Natural killer cell treated with Interleukin-12 subunit alpha and Interleukin-12 subunit beta and Interleukin-15 and Interleukin-18, amount 100 ng/mL, for 72 hours (primary cell): ENCODE measurements at regions not wholly inside any gene's neighbourhood (a gene's known extent, or its start where the extent isn't known, plus 50 kb on each side); places are given as distances from the start of the nearest gene placed in this dataset.

ENCODE experiments used
- ATAC-seq, 2 donors: fragments of 150-1000 bp; cut with Tn5 transposase in 1 of 2; sonication (Bioruptor Pico), chemical (Tn5 transposase) in 1 of 2; 2 replicates each; pipeline ENCODE4 v1.10.0; 2021
- DNase-seq: peaks from one replicate; pipeline ENCODE4 v3.0.0; 2022; ENCODE audit warnings: low spot score
- H3K27ac Mint-ChIP-seq, 2 donors: 1 replicate in 1 of 2; 2 replicates in 1 of 2; pipeline ENCODE4 v1.8.0; 2022; ENCODE audit warnings: mixed read lengths in 2 of 2, mild to moderate bottlenecking in 1 of 2, moderate library complexity in 1 of 2
- H3K27me3 Mint-ChIP-seq, 2 donors: 1 replicate in 1 of 2; 2 replicates in 1 of 2; pipeline ENCODE4 v1.8.0; 2022; ENCODE audit warnings: mixed read lengths in 2 of 2
- H3K36me3 Mint-ChIP-seq: one replicate; pipeline ENCODE4 v1.8.0; 2022; ENCODE audit warnings: mixed read lengths
- H3K4me1 Mint-ChIP-seq, 2 donors: 1 replicate in 1 of 2; 2 replicates in 1 of 2; pipeline ENCODE4 v1.8.0; 2022; ENCODE audit warnings: low read depth in 2 of 2, mixed read lengths in 2 of 2, mild to moderate bottlenecking in 1 of 2
- H3K4me3 Mint-ChIP-seq: one replicate; pipeline ENCODE4 v1.8.0; 2022; ENCODE audit warnings: mixed read lengths
- H3K9me3 Mint-ChIP-seq: 2 replicates; pipeline ENCODE4 v1.8.0; 2022; ENCODE audit warnings: mixed read lengths

DNA sequence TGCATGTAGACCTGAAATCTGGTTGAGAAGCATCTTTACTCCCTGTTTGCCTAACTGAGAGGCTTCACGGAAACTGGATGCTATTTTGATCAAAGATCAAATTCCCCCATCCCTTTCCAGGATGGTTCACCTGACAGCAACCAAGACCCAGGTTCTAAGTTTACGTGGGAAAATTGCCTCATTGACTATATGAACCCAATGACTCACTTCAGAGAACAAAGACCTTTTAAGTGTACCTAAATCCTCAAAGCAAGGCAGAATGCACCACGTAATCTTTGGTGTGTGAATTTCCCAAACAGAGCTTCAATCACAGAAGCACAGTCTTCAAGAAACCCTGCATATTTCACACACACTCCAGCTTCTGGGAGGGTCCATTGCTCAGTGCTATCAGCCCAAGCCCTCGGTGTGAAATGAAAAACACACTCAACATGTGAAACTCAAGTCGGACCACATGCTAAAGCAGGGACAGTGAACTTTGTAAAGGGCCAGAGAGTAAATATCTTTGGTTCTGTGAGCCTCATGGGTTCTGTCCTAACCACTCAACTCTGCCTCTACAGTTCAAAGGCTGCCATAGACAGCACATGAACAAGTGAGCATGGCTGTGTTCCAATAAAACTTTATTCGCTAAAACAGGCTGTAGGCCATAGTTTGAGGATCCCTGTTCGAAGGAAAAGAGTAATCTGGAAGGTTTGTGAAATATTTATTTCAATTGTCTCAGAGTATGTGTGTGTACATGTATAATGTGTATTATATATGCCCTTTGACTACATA, 275.6 kb upstream of the FOXK1 start:
- H3K4me3 Mint-ChIP-seq = no peak overlapping the region
- H3K9me3 Mint-ChIP-seq = peaks cover 6% of the 10 kb centered on the region
- H3K36me3 Mint-ChIP-seq = no peaks in the 10 kb centered on the region
- no peak for DNase-seq
- H3K4me1 Mint-ChIP-seq = peaks cover 0 to 2% of the 10 kb centered on the region in 2 donors
- no peak for ATAC-seq
- peaks cover 0 to 14% of the 10 kb centered on the region in 2 donors for H3K27me3 Mint-ChIP-seq
- H3K27ac Mint-ChIP-seq = no peak overlapping the region

DNA sequence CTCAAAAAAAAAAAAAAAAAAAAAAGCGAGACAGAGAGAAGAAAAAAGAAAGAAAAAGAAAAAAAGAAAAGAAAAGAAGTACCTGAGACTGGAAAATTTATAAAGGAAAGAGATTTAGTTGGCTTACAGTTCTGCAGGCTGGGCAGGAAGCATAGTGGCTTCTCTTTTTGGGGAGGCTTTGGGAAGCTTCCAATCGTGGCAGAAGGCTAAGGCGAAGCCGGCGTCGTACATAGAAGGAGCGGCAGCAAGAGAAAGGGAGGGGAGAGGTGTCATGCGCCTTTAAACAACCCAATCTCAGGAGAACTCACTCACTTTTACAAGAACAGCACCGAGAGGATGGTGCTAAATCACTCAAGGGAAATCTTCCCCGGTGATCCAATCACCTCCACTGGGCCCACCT, 272.1 kb upstream of the FOXK1 start:
- Mint-ChIP-seq H3K9me3 (no peaks in the 10 kb centered on the region), H3K4me3 (no peak overlapping the region), H3K27ac (no peak overlapping the region), H3K36me3 (no peaks in the 10 kb centered on the region), H3K27me3 (peaks cover 0 to 2% of the 10 kb centered on the region in 2 donors), H3K4me1 (no peaks in the 10 kb centered on the region)
- DNase-seq (no peak), ATAC-seq (no peak)

DNA sequence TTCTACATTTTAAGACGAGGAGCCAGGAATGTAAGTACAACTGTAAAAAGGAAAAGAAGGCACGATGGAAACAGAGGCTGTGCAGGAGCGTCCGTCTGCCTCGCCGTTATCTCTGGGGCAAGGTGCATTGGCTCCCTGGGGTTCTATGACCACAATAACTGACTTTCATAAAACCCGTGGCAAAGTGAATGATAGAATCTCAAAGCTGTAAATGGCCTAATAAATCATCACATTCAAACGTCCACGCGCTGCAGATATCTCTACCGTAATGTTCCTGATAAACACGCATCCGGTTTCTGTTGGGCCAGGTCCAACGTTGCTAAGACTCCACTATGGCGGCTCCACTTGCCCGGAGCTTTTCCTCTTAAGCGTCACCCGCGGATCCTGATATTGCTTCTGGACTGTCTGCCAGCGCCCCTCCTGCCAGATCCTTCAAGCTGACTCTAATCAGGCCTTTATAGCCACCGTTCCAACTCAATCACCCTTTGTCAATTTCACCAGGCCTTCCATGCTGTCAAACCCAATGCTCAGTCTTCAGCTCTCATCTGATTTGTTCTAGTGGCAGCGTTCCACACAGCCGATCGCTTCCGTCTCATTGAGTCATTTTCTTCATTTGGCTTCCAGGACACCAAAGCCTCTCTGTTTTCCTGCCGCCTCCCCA, 265.6 kb upstream of the FOXK1 start:
- H3K27ac Mint-ChIP-seq = no peak overlapping the region
- H3K27me3 Mint-ChIP-seq = peaks cover 6 to 10% of the 10 kb centered on the region in 2 donors
- peaks cover 0 to 6% of the 10 kb centered on the region in 2 donors for H3K4me1 Mint-ChIP-seq
- peaks cover 3% of the 10 kb centered on the region for H3K36me3 Mint-ChIP-seq
- H3K9me3 Mint-ChIP-seq = peaks cover 3% of the 10 kb centered on the region
- ATAC-seq (no peak), DNase-seq (no peak)
- H3K4me3 Mint-ChIP-seq = peak overlapping the region; percentile 16

DNA sequence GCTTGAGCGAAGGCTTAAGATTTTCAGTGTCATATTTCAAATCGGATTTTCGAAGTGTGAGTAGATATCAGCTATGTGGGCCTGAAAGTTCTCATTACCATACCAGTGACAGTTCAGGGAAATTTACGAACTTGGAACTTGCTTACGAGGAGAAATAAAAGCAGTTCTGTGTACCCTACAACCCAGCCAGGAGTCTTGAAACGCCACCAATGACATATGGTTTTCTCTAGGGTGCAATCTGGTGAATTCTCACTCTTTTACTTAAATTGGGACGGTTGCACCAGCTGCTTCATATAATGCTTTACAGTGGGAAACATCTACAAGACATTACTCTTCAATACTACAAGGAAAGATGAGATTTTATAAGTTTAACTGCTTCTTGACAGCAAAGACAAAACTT, 253.6 kb upstream of the FOXK1 start:
- no peaks in the 10 kb centered on the region for H3K36me3 Mint-ChIP-seq
- DNase-seq (no peak), ATAC-seq (no peak)
- H3K27ac Mint-ChIP-seq = no peak overlapping the region
- H3K9me3 Mint-ChIP-seq = no peaks in the 10 kb centered on the region
- peaks cover 0 to 7% of the 10 kb centered on the region in 2 donors for H3K27me3 Mint-ChIP-seq
- H3K4me3 Mint-ChIP-seq = no peak overlapping the region
- H3K4me1 Mint-ChIP-seq = no peaks in the 10 kb centered on the region

DNA sequence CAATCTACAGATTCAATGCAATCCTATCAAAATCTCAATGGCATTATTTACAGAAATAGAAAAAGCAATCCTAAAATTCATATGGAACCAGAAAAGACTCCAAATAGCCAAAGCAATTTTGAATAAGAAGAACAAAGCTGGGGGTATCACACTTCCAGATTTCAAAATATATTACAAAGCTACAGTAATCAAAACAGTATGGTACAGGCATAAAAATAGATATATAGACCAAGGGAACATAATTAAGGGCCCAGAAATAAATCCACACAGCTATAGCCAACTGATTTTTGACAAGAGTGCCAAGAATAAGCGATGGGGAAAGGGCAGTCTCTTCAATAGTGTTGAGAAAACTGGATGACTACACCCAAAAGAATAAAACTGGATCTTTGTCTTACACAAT, 251.9 kb upstream of the FOXK1 start:
- H3K9me3 Mint-ChIP-seq = no peaks in the 10 kb centered on the region
- no peaks in the 10 kb centered on the region for H3K36me3 Mint-ChIP-seq
- no peak overlapping the region for H3K27ac Mint-ChIP-seq
- H3K4me3 Mint-ChIP-seq = no peak overlapping the region
- ATAC-seq (no peak), DNase-seq (no peak)
- peaks cover 0 to 20% of the 10 kb centered on the region in 2 donors for H3K27me3 Mint-ChIP-seq
- no peaks in the 10 kb centered on the region for H3K4me1 Mint-ChIP-seq

DNA sequence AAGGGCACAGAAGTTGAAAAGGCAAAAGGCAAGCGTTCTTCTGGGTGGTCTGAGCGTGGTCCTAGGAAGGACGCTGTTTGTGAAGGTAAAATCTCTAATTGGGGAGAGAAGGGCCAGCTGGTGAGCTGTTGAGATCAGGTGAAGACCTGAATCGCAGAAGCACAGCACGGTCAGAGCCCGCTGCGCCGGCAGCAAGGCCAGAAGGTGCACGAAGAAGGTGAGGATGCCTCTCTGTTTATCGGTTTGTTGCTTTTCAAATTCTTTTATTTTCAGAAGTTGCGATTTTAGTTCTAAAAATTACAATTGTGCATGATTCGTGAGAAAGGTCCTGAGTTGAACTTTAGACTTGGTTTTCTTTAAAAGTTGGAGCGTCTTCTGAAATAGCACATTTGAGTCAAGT, 247.8 kb upstream of the FOXK1 start:
- Mint-ChIP-seq H3K4me3 (no peak overlapping the region), H3K27ac (no peak overlapping the region), H3K9me3 (no peaks in the 10 kb centered on the region), H3K4me1 (no peaks in the 10 kb centered on the region), H3K27me3 (peaks cover 9 to 47% of the 10 kb centered on the region in 2 donors), H3K36me3 (no peaks in the 10 kb centered on the region)
- no peak for DNase-seq
- ATAC-seq = no peak

DNA sequence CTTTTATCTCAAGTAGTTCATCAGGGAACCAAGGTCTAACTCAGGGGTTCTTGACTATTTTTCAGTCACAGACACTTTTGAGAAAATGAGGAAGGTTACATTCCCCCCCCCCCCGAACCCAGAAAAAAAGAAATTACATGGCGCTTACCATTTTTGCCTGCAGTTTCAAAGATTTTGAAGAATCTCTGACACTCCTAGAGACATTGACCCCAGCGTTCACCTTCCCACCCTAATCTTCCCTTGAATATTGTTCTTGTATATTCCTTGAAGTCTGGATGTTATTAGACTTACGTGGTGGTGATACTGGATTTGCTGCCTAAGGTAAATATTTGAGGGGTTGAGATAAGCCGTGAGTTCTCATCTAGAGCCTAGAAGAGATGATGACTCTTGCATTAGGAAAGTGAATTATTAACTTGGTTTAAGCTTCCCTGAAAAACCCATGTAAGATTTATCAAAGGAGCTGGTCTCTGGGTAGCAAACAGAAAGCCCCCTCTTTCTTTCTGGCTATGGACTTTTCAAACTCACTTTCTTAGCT, 245.7 kb upstream of the FOXK1 start:
- Mint-ChIP-seq H3K4me1 (no peaks in the 10 kb centered on the region), H3K36me3 (no peaks in the 10 kb centered on the region), H3K4me3 (no peak overlapping the region), H3K27ac (no peak overlapping the region), H3K27me3 (peaks cover 9 to 47% of the 10 kb centered on the region in 2 donors), H3K9me3 (no peaks in the 10 kb centered on the region)
- DNase-seq = no peak
- ATAC-seq = no peak

DNA sequence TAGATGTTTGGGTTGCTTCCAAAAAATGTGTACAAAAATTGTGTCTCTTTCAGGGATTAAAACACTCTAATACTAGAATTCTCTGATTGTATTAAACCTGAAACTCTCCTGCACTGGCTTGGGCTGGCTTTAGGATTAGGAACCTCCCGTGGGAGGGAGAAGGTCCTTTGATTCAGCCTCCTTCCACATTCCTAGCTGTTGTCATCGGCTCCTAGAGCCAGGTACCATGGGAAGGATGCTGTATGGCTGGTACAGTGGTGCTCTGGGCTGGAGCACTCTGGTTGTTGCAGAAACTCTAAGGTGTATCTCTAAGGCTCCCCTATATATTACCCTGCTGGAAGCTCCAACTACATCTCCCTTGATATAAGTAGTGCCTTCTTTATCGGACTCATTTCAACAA, 245.2 kb upstream of the FOXK1 start:
- DNase-seq = no peak
- peak in 1 of 2 donors; percentile 43 for ATAC-seq
- no peak overlapping the region for H3K27ac Mint-ChIP-seq

DNA sequence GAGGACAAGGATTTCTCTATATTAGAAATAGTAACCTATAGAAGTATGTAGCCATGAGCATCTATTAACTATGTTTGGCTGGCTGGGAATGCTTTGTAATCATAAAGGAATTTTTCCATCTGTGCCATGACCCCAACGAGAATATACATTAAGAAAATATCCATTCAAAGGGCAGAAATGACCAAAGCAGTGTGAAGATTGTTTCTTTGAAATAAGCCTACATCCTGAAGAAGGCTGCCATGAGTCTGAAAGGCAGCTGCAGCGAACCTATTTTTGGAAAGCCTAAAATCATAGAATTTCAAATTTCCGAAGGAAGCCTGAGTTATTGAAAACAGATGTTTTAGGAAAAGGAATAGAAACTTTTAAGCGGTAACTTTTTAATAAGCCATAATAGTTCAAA, 244.2 kb upstream of the FOXK1 start:
- Mint-ChIP-seq H3K4me3 (no peak overlapping the region), H3K36me3 (no peaks in the 10 kb centered on the region), H3K4me1 (no peaks in the 10 kb centered on the region), H3K27ac (no peak overlapping the region), H3K9me3 (no peaks in the 10 kb centered on the region), H3K27me3 (peaks cover 9 to 41% of the 10 kb centered on the region in 2 donors)
- no peak for ATAC-seq
- no peak for DNase-seq

More for the DNA sequence above, 245.2 kb upstream of the FOXK1 start:
- H3K9me3 Mint-ChIP-seq = no peaks in the 10 kb centered on the region
- H3K36me3 Mint-ChIP-seq = no peaks in the 10 kb centered on the region
- H3K27me3 Mint-ChIP-seq = peaks cover 9 to 43% of the 10 kb centered on the region in 2 donors
- H3K4me1 Mint-ChIP-seq = no peaks in the 10 kb centered on the region
- H3K4me3 Mint-ChIP-seq = no peak overlapping the region

DNA sequence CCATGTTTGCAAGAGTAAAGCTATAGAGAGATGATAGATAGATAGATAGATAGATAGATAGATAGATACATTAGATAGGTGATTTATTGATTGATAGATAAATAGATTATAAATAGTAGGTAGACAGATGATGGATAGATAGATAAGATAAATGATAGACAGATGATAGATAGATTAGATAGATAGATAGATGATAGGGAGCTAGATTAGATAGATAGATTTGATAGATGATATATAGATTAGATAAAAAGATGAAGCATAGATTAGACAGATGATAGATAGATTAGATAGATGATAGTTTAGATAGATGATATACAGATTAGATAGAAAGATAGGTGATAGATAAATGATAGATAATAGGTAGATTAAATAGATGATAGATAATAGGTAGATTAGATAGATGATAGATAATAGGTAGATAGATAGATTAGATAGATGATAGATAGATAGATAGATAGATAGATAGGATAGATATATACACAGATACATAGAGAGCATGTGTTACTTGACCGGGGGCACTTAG, 243.3 kb upstream of the FOXK1 start:
- Mint-ChIP-seq H3K36me3 (no peaks in the 10 kb centered on the region), H3K4me1 (no peaks in the 10 kb centered on the region), H3K4me3 (no peak overlapping the region), H3K27me3 (peaks cover 9 to 38% of the 10 kb centered on the region in 2 donors), H3K9me3 (no peaks in the 10 kb centered on the region), H3K27ac (no peak overlapping the region)
- no peak for ATAC-seq
- no peak for DNase-seq

DNA sequence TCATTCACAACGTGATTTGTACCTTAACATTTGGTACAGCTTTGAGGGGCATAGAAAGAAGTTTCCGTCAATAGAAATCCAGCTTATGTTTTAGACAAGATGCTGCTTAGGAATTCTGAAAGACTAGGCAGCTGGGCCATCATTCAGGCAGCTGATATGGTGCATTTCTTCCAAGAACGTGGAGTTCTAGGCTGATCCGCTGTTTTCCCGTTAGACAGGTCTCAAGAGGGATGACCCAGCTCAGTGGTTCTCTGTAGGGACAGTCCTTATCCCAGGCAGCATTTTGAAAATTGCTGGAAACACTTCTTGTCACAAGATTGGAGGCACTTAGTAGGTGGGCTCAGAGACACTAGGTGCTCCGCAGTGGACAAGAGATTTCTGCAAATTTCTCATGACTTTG, 242.7 kb upstream of the FOXK1 start:
- Mint-ChIP-seq H3K27ac (no peak overlapping the region), H3K9me3 (no peaks in the 10 kb centered on the region), H3K27me3 (peaks cover 9 to 31% of the 10 kb centered on the region in 2 donors), H3K36me3 (no peaks in the 10 kb centered on the region), H3K4me3 (no peak overlapping the region), H3K4me1 (no peaks in the 10 kb centered on the region)
- no peak for DNase-seq
- ATAC-seq = no peak

DNA sequence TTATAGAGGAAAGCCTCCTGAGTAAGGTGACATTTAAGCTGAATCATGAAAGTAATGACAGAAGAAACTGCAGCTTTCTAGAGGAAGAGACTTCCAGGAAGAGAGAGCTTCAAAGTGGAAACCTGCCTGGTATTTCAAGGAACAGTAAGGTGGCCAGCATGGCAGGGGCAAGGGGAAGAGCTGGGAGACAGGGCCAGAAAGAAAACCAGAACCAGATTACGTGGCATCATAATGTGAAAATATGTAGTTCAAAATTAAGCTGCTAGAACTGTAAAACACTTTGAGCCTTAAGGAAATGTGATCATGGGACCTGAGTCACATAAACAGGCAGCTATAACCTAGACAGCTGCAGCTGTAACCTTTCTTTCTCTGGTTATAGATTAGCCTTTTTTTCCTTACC, 238.0 kb upstream of the FOXK1 start:
- no peak for DNase-seq
- peaks cover 3% of the 10 kb centered on the region for H3K9me3 Mint-ChIP-seq
- H3K4me3 Mint-ChIP-seq = no peak overlapping the region
- no peak overlapping the region for H3K27ac Mint-ChIP-seq
- H3K36me3 Mint-ChIP-seq = no peaks in the 10 kb centered on the region
- peaks cover under 1 to 3% of the 10 kb centered on the region in 2 donors for H3K27me3 Mint-ChIP-seq
- no peak for ATAC-seq
- no peaks in the 10 kb centered on the region for H3K4me1 Mint-ChIP-seq

DNA sequence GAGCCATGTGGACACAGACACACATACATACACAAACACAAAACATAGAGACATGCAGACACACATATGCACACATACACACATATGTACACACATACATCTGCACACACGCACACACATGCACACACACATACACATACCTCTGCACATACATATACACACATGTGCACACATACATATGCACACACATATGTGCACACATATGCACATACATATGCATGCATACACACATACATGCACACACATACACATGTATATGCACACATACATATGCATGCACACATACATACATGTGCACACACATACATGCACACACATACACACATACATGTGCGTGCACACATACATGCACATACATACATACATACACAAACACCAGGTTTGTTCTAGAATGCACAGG, 236.3 kb upstream of the FOXK1 start:
- ATAC-seq = no peak
- Mint-ChIP-seq H3K9me3 (peaks cover 3% of the 10 kb centered on the region), H3K4me1 (no peaks in the 10 kb centered on the region), H3K4me3 (no peak overlapping the region), H3K27ac (no peak overlapping the region), H3K27me3 (peaks cover 0 to 3% of the 10 kb centered on the region in 2 donors), H3K36me3 (no peaks in the 10 kb centered on the region)
- no peak for DNase-seq

DNA sequence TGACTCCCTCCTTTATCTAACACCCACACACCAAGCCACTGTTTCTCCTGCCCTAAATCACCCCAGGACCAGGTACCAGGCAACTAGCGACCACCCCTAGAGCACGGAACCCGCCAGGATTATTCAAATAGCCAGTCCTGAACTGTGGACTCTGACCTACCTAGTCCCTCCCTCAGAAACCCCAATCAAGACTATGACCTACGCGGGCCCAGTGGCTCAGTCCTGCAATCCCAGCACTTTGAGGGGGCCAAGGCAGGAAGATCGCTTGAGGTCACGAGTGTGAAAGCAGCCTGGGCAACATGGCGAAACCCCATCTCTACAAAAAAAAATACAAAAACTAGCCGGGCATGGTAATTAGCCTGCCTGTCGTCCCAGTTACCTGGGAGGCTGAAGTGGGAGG, 232.8 kb upstream of the FOXK1 start:
- Mint-ChIP-seq H3K4me3 (no peak overlapping the region), H3K27ac (no peak overlapping the region)
- ATAC-seq = no peak

More for the DNA sequence above, 232.8 kb upstream of the FOXK1 start:
- H3K4me1 Mint-ChIP-seq = no peaks in the 10 kb centered on the region
- peaks cover 3% of the 10 kb centered on the region for H3K9me3 Mint-ChIP-seq
- DNase-seq = no peak
- no peaks in the 10 kb centered on the region for H3K36me3 Mint-ChIP-seq
- H3K27me3 Mint-ChIP-seq = peaks cover 3 to 8% of the 10 kb centered on the region in 2 donors
